ENCODE measurements at regions not wholly inside any gene's neighbourhood (a gene's known extent, or its start where the extent isn't known, plus 50 kb on each side); places are given as distances from the start of the nearest gene placed in this dataset.

GRCh38 chr5:28523888-28524635 is 1485.7 kb upstream of the CDH9 start:
- TF ChIP-seq CTCF (IDR thresholded peaks at IDR 0.05; ENCODE audit: low read depth, low read length), result no peak
- no peak overlapping the region for H3K4me3 ChIP-seq (ENCODE audit: low read depth, low read length)

GRCh38 chr5:28523416-28523815 is 1485.0 kb upstream of the CDH9 start:
- TF ChIP-seq CTCF (IDR thresholded peaks at IDR 0.05; ENCODE audit: low read depth, low read length), result no peak

GRCh38 chr5:28517691-28518090 is 1479.3 kb upstream of the CDH9 start:
- no peak for TF ChIP-seq CTCF (IDR thresholded peaks at IDR 0.05; ENCODE audit: low read depth, low read length)
- H3K4me3 ChIP-seq (ENCODE audit: low read depth, low read length), result no peak overlapping the region

More at GRCh38 chr5:28523416-28523815, 1485.0 kb upstream of the CDH9 start:
- no peak overlapping the region for H3K4me3 ChIP-seq (ENCODE audit: low read depth, low read length)

- H3K4me3 ChIP-seq (ENCODE audit: low read depth, low read length), result no peak overlapping the region
- no peak for TF ChIP-seq CTCF (IDR thresholded peaks at IDR 0.05; ENCODE audit: low read depth, low read length)
Observed at GRCh38 chr5:28516722-28517121, 1478.3 kb upstream of the CDH9 start.

DNA sequence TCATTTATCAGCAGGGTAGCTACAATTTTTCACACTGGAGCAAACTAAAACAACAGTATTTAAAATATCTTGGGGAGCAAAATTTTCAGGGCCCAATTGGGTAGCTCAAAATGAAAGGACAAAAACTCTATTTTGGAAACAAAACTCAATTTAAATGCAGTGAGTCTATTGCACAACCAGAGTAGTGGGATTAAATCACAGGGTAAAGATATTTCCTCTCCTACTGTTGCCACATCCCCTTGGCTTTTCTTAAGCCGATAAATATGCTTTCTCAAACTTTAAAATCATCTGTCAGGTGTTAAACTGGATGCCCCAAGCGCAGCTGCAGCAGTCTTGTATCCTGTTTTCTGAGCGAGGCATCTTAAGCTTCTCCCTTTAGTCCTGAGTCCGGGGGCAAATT is 1474.3 kb upstream of the CDH9 start:
- no peak for TF ChIP-seq CTCF (IDR thresholded peaks at IDR 0.05; ENCODE audit: low read depth, low read length)
- no peak overlapping the region for H3K4me3 ChIP-seq (ENCODE audit: low read depth, low read length)

DNA sequence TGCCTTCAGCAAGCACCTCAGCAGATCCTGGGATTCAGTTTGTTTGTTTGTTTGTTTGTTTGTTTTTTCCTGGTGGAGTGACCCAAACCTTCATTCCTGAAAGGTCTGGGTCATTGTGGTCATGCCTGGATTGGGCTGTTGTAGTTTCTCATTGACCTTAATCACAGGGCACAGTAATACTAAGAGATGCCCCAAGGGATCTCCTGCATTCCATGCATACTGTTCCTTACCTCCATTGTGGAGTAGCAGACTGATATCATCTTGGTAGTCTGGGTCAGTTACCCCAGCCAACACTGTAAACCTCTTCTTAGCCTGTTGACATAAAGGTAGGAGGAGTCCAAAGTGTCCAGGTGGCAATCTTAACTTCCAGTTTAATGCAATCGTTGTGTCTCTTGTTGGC is 1466.7 kb upstream of the CDH9 start:
- no peak for TF ChIP-seq CTCF (IDR thresholded peaks at IDR 0.05; ENCODE audit: low read depth, low read length)
- no peak overlapping the region for H3K4me3 ChIP-seq (ENCODE audit: low read depth, low read length)

- H3K4me3 ChIP-seq (ENCODE audit: low read depth, low read length), result no peak overlapping the region
- no peak for TF ChIP-seq CTCF (IDR thresholded peaks at IDR 0.05; ENCODE audit: low read depth, low read length)
Observed at GRCh38 chr5:28500511-28500910, 1462.1 kb upstream of the CDH9 start.

All from WI38 (cell line).